WTC11 (cell line): ENCODE measurements at regions not wholly inside any gene's neighbourhood (a gene's known extent, or its start where the extent isn't known, plus 50 kb on each side); places are given as distances from the start of the nearest gene placed in this dataset.

Experiments used
- ATAC-seq: fragments of 200-7000 bp; cut with Tn5 transposase; 2 replicates; pipeline ENCODE4 v1.10.0; 2021; ENCODE audit warnings: mild to moderate bottlenecking, moderate library complexity
- CTCF ChIA-PET: fragments of 300-600 bp; sonication (Branson Sonifier 250); formaldehyde crosslinking; loops from one replicate; lab custom pipeline; 2021; ENCODE audit warnings: antibody characterized with exemption; lab: Charles Lee
- POLR2A ChIA-PET: fragments of 350-600 bp; sonication (Branson Sonifier 250); formaldehyde crosslinking; loops from one replicate; lab custom pipeline; 2021; ENCODE audit warnings: antibody characterized with exemption; lab: Charles Lee
- DNase-seq: peaks from one replicate; pipeline ENCODE4 v3.0.0; 2021; ENCODE audit warnings: low spot score
- H3K27ac Mint-ChIP-seq: 2 replicates; pipeline ENCODE4 v1.8.0; 2021; ENCODE audit warnings: mixed read lengths
- H3K27me3 Mint-ChIP-seq: 2 replicates; pipeline ENCODE4 v1.8.0; 2021; ENCODE audit warnings: low read depth, mild to moderate bottlenecking, moderate library complexity, mixed read lengths
- H3K36me3 Mint-ChIP-seq: 2 replicates; pipeline ENCODE4 v1.8.0; 2021; ENCODE audit warnings: mixed read lengths
- H3K4me1 Mint-ChIP-seq: 2 replicates; pipeline ENCODE4 v1.8.0; 2022; ENCODE audit warnings: mixed read lengths
- H3K4me3 Mint-ChIP-seq: 2 replicates; pipeline ENCODE4 v1.8.0; 2021; ENCODE audit warnings: mild to moderate bottlenecking, moderate library complexity, mixed read lengths
- H3K9me3 Mint-ChIP-seq: 2 replicates; pipeline ENCODE4 v1.8.0; 2021; ENCODE audit warnings: mixed read lengths
- CBFB ChIP-seq: sonication (generic); formaldehyde crosslinking; IDR thresholded peaks from 2 replicates; pipeline ENCODE4 v1.8.1; 2022; ENCODE audit warnings: mild to moderate bottlenecking, low read depth, missing genetic modification reagents
- CREM ChIP-seq: sonication (generic); formaldehyde crosslinking; IDR thresholded peaks from 2 replicates; pipeline ENCODE4 v1.8.1; 2022; ENCODE audit warnings: mild to moderate bottlenecking, missing genetic modification reagents, moderate library complexity
- E2F1 ChIP-seq: sonication (generic); formaldehyde crosslinking; IDR thresholded peaks from 2 replicates; pipeline ENCODE4 v1.8.0; 2022; ENCODE audit warnings: mild to moderate bottlenecking, missing genetic modification reagents
- E2F4 ChIP-seq: sonication (generic); formaldehyde crosslinking; IDR thresholded peaks from 2 replicates; pipeline ENCODE4 v1.8.1; 2022; ENCODE audit warnings: low read depth, mild to moderate bottlenecking, moderate library complexity, missing genetic modification reagents, borderline replicate concordance
- E2F5 ChIP-seq: sonication (generic); formaldehyde crosslinking; IDR thresholded peaks from 2 replicates; pipeline ENCODE4 v1.8.1; 2022; ENCODE audit warnings: mild to moderate bottlenecking, moderate library complexity, missing genetic modification reagents
- ELF4 ChIP-seq: sonication (generic); formaldehyde crosslinking; IDR thresholded peaks from 2 replicates; pipeline ENCODE4 v1.8.1; 2022; ENCODE audit warnings: low read depth, mild to moderate bottlenecking, moderate library complexity, missing genetic modification reagents
- FOXK1 ChIP-seq: sonication (generic); formaldehyde crosslinking; IDR thresholded peaks from 2 replicates; pipeline ENCODE4 v1.8.0; 2022; ENCODE audit warnings: mild to moderate bottlenecking, moderate library complexity, missing genetic modification reagents
- FOXP1 ChIP-seq: sonication (generic); formaldehyde crosslinking; IDR thresholded peaks from 2 replicates; pipeline ENCODE4 v1.8.0; 2022; ENCODE audit warnings: missing genetic modification reagents, mild to moderate bottlenecking, moderate library complexity, borderline replicate concordance
- GABPB1 ChIP-seq: sonication (generic); formaldehyde crosslinking; IDR thresholded peaks from 2 replicates; pipeline ENCODE4 v1.8.1; 2023; ENCODE audit warnings: mild to moderate bottlenecking, missing genetic modification reagents
- GTF2I ChIP-seq: fragments of 250-450 bp; sonication (Bioruptor Pico); conservative IDR thresholded peaks from 2 replicates; pipeline ENCODE4 v1.4.0; 2021; ENCODE audit warnings: mild to moderate bottlenecking
- JUN ChIP-seq: sonication (generic); formaldehyde crosslinking; IDR thresholded peaks from 2 replicates; pipeline ENCODE4 v1.8.0; 2023; ENCODE audit warnings: mild to moderate bottlenecking, missing genetic modification reagents
- MAX ChIP-seq: sonication (generic); formaldehyde crosslinking; IDR thresholded peaks from 2 replicates; pipeline ENCODE4 v1.8.0; 2022; ENCODE audit warnings: mild to moderate bottlenecking, missing genetic modification reagents
- NFE2L1 ChIP-seq: sonication (generic); formaldehyde crosslinking; IDR thresholded peaks from 2 replicates; pipeline ENCODE4 v1.8.1; 2023; ENCODE audit warnings: missing genetic modification reagents
- NR2C2 ChIP-seq: sonication (generic); formaldehyde crosslinking; IDR thresholded peaks from 2 replicates; pipeline ENCODE4 v1.8.0; 2022; ENCODE audit warnings: mild to moderate bottlenecking, missing genetic modification reagents
- NR3C1 ChIP-seq: sonication (generic); formaldehyde crosslinking; conservative IDR thresholded peaks from 2 replicates; pipeline ENCODE4 v1.8.1; 2023; ENCODE audit warnings: low read depth, mild to moderate bottlenecking, missing genetic modification reagents
- PRRX2 ChIP-seq: fragments of 250-450 bp; sonication (Bioruptor Pico); IDR thresholded peaks from 2 replicates; pipeline ENCODE4 v1.8.0; 2021; ENCODE audit warnings: mild to moderate bottlenecking
- SMAD3 ChIP-seq: sonication (generic); formaldehyde crosslinking; IDR thresholded peaks from 2 replicates; pipeline ENCODE4 v1.8.0; 2022; ENCODE audit warnings: missing genetic modification reagents, mild to moderate bottlenecking, borderline replicate concordance
- SOX15 ChIP-seq: fragments of 250-450 bp; sonication (Bioruptor Pico); IDR thresholded peaks from 2 replicates; pipeline ENCODE4 v1.9.0; 2021; ENCODE audit warnings: mild to moderate bottlenecking
- TEAD4 ChIP-seq: sonication (generic); formaldehyde crosslinking; IDR thresholded peaks from 2 replicates; pipeline ENCODE4 v1.8.0; 2022; ENCODE audit warnings: mild to moderate bottlenecking, missing genetic modification reagents
- ZNF138 ChIP-seq: sonication (generic); formaldehyde crosslinking; conservative IDR thresholded peaks from 2 replicates; pipeline ENCODE4 v1.8.1; 2022; ENCODE audit warnings: mild to moderate bottlenecking, moderate library complexity, missing genetic modification reagents
- ZNF671 ChIP-seq: fragments of 250-450 bp; sonication (Bioruptor Pico); IDR thresholded peaks from 2 replicates; pipeline ENCODE4 v1.8.0; 2021; ENCODE audit warnings: mild to moderate bottlenecking
- TF ChIP-seq, protein P1 (sequence below): sonication (generic); formaldehyde crosslinking; IDR thresholded peaks from 2 replicates; pipeline ENCODE4 v1.8.0; 2023; ENCODE audit warnings: missing genetic modification reagents
- TF ChIP-seq, protein P2 (sequence below): fragments of 250-450 bp; sonication (Bioruptor Pico); IDR thresholded peaks from 2 replicates; pipeline ENCODE4 v1.9.0; 2021; ENCODE audit warnings: moderate library complexity, mild to moderate bottlenecking, inconsistent platforms, borderline replicate concordance
- TF ChIP-seq, protein P3 (sequence below): sonication (generic); formaldehyde crosslinking; conservative IDR thresholded peaks from 2 replicates; pipeline ENCODE4 v1.8.1; 2023; ENCODE audit warnings: mild to moderate bottlenecking, low read depth, missing genetic modification reagents, moderate library complexity
- TF ChIP-seq, protein P4 (sequence below): sonication (generic); formaldehyde crosslinking; IDR thresholded peaks from 2 replicates; pipeline ENCODE4 v1.8.0; 2023; ENCODE audit warnings: mild to moderate bottlenecking, missing genetic modification reagents

DNA sequence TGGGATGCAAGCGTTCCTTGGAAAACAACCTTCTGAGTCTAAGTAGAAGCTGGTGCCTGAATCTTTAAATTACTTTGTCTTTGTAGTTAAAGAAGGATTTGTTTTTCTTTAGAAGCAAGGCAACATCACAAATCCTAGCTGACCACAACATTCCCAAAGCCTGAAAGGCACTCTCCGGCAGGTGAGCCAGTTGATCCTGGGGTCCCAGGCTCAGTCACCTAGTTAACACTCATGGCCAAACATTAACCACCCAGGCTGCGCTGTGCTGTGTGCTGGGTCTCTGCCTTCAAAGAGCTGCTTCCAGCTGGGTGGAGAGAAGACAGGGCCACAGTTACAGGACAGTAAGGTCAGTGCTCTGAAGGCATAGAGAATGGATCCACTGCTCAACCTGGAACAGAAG, 120.0 kb upstream of the TRIB2 start:
- POLR2A ChIA-PET = no interaction called here
- Mint-ChIP-seq H3K36me3 (no peaks in the 10 kb centered on the region), H3K4me3 (no peak overlapping the region), H3K27me3 (no peaks in the 10 kb centered on the region), H3K27ac (no peak overlapping the region), H3K4me1 (peaks cover 6% of the 10 kb centered on the region), H3K9me3 (peaks cover 5% of the 10 kb centered on the region; the same call in 1 of the 2 replicates)
- DNase-seq (no peak), ATAC-seq (no peak)
- TF ChIP-seq SOX15 (CRISPR knock-in tag) = no peak
- TF ChIP-seq TEAD4 (CRISPR knock-in tag) = no peak
- no peak for TF ChIP-seq MAX (CRISPR knock-in tag)
- no peak for TF ChIP-seq SMAD3 (CRISPR knock-in tag)
- TF ChIP-seq ELF4 (CRISPR knock-in tag) = no peak
- TF ChIP-seq PRRX2 (CRISPR knock-in tag) = no peak
- TF ChIP-seq CBFB (CRISPR knock-in tag) = no peak
- no peak for TF ChIP-seq NFE2L1 (CRISPR knock-in tag)
- TF ChIP-seq JUN = no peak
- TF ChIP-seq FOXP1 (CRISPR knock-in tag) = no peak
- TF ChIP-seq, protein P1, sequence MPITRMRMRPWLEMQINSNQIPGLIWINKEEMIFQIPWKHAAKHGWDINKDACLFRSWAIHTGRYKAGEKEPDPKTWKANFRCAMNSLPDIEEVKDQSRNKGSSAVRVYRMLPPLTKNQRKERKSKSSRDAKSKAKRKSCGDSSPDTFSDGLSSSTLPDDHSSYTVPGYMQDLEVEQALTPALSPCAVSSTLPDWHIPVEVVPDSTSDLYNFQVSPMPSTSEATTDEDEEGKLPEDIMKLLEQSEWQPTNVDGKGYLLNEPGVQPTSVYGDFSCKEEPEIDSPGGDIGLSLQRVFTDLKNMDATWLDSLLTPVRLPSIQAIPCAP = no peak
- TF ChIP-seq FOXK1 (CRISPR knock-in tag) = no peak
- no peak for TF ChIP-seq E2F4 (CRISPR knock-in tag)
- TF ChIP-seq E2F5 (CRISPR knock-in tag) = no peak
- TF ChIP-seq, protein P2, sequence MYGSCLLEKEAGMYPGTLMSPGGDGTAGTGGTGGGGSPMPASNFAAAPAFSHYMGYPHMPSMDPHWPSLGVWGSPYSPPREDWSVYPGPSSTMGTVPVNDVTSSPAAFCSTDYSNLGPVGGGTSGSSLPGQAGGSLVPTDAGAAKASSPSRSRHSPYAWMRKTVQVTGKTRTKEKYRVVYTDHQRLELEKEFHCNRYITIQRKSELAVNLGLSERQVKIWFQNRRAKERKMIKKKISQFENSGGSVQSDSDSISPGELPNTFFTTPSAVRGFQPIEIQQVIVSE (CRISPR knock-in tag) = no peak
- TF ChIP-seq E2F1 (CRISPR knock-in tag) = no peak
- TF ChIP-seq, protein P3, sequence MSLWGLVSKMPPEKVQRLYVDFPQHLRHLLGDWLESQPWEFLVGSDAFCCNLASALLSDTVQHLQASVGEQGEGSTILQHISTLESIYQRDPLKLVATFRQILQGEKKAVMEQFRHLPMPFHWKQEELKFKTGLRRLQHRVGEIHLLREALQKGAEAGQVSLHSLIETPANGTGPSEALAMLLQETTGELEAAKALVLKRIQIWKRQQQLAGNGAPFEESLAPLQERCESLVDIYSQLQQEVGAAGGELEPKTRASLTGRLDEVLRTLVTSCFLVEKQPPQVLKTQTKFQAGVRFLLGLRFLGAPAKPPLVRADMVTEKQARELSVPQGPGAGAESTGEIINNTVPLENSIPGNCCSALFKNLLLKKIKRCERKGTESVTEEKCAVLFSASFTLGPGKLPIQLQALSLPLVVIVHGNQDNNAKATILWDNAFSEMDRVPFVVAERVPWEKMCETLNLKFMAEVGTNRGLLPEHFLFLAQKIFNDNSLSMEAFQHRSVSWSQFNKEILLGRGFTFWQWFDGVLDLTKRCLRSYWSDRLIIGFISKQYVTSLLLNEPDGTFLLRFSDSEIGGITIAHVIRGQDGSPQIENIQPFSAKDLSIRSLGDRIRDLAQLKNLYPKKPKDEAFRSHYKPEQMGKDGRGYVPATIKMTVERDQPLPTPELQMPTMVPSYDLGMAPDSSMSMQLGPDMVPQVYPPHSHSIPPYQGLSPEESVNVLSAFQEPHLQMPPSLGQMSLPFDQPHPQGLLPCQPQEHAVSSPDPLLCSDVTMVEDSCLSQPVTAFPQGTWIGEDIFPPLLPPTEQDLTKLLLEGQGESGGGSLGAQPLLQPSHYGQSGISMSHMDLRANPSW (CRISPR knock-in tag) = no peak
- CTCF ChIA-PET = no interaction called here

DNA sequence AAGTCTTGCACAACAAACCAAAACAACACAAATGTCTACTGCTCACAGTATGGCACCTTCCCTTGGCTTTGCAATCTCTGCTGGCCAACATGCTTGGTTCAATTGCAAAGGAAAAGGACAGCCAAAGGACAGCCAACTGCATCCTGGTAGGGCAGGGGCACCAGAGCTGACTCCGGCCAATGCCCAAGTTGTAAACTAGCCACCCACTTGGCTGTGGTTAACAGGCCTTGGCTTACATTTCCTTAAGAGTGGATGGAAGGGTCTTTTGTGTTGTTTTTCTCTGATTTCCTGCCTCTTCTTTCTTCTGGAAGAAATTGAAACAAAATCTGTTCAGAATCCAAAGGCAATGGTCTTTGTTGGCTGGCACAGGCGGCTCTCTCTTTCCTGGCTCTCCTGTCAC, 119.1 kb upstream of the TRIB2 start:
- H3K27ac Mint-ChIP-seq = no peak overlapping the region
- POLR2A ChIA-PET = no interaction called here
- DNase-seq = no peak
- H3K27me3 Mint-ChIP-seq = no peaks in the 10 kb centered on the region
- peaks cover 9% of the 10 kb centered on the region for H3K4me1 Mint-ChIP-seq
- CTCF ChIA-PET = no interaction called here
- no peak overlapping the region for H3K4me3 Mint-ChIP-seq
- no peaks in the 10 kb centered on the region for H3K36me3 Mint-ChIP-seq
- ATAC-seq = no peak
- peaks cover 5% of the 10 kb centered on the region; the same call in 1 of the 2 replicates for H3K9me3 Mint-ChIP-seq
- TF ChIP-seq ZNF138 (no peak), CREM (CRISPR knock-in tag) (no peak), NR2C2 (CRISPR knock-in tag) (no peak), SOX15 (CRISPR knock-in tag) (no peak), GABPB1 (CRISPR knock-in tag) (no peak), GTF2I (CRISPR knock-in tag) (no peak), ZNF671 (CRISPR knock-in tag) (no peak), NR3C1 (CRISPR knock-in tag) (no peak)
- TF ChIP-seq, protein P4, sequence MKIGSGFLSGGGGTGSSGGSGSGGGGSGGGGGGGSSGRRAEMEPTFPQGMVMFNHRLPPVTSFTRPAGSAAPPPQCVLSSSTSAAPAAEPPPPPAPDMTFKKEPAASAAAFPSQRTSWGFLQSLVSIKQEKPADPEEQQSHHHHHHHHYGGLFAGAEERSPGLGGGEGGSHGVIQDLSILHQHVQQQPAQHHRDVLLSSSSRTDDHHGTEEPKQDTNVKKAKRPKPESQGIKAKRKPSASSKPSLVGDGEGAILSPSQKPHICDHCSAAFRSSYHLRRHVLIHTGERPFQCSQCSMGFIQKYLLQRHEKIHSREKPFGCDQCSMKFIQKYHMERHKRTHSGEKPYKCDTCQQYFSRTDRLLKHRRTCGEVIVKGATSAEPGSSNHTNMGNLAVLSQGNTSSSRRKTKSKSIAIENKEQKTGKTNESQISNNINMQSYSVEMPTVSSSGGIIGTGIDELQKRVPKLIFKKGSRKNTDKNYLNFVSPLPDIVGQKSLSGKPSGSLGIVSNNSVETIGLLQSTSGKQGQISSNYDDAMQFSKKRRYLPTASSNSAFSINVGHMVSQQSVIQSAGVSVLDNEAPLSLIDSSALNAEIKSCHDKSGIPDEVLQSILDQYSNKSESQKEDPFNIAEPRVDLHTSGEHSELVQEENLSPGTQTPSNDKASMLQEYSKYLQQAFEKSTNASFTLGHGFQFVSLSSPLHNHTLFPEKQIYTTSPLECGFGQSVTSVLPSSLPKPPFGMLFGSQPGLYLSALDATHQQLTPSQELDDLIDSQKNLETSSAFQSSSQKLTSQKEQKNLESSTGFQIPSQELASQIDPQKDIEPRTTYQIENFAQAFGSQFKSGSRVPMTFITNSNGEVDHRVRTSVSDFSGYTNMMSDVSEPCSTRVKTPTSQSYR = no peak
